Stomach (tissue), 8 donors: ENCODE measurements at regions not wholly inside any gene's neighbourhood (a gene's known extent, or its start where the extent isn't known, plus 50 kb on each side); places are given as distances from the start of the nearest gene placed in this dataset.
"Not testable (repeated sequence)": the region's sequence is repeated elsewhere in the genome, so short reads cannot be mapped to it uniquely, and the experiment has no call there.

Experiments
- DNase-seq, 2 donors: peaks; one replicate each; pipeline versions ENCODE4 v3.0.0 to v3.0.0-alpha.2; 2013 to 2019
- H3K27ac ChIP-seq, 5 donors: fragments of 200-600 bp in 4 of 5; sonication (generic) in 4 of 5; one replicate each; pipeline ENCODE4 v1.5.1; 2013 to 2019; ENCODE audit warnings: mild to moderate bottlenecking in 1 of 5, moderate library complexity in 1 of 5
- H3K27me3 ChIP-seq, 3 donors: fragments of 200-600 bp; sonication (generic); one replicate each; pipeline ENCODE4 v1.5.1; 2017 to 2019; ENCODE audit warnings: mixed run types in 1 of 3
- H3K36me3 ChIP-seq, 4 donors: fragments of 200-600 bp; sonication (generic); 1 replicate in 3 of 4; 2 replicates in 1 of 4; pipeline ENCODE4 v1.5.1; 2016 to 2019
- H3K4me1 ChIP-seq, 4 donors: fragments of 200-600 bp; sonication (generic); one replicate each; pipeline ENCODE4 v1.5.1; 2016 to 2019
- H3K4me3 ChIP-seq, 4 donors: fragments of 200-600 bp; sonication (generic) in 3 of 4; one replicate each; pipeline ENCODE4 v1.5.1; 2016 to 2019; ENCODE audit warnings: mild to moderate bottlenecking in 1 of 4
- H3K9me3 ChIP-seq, 4 donors: fragments of 200-600 bp; sonication (generic); one replicate each; pipeline ENCODE4 v1.5.1; 2016 to 2019
- CTCF ChIP-seq, 7 experiments: fragments of 450-650 bp in 4 of 7; fragments of 200-600 bp in 3 of 7; sonication (generic) in 3 of 7; IDR thresholded peaks; one replicate each; pipeline ENCODE4 v1.5.1; 2016 to 2019; ENCODE audit warnings: antibody characterized with exemption in 7 of 7, control low read depth in 2 of 7, mild to moderate bottlenecking in 1 of 7
- EP300 ChIP-seq: sonication (generic); formaldehyde crosslinking; IDR thresholded peaks from one replicate; pipeline ENCODE4 v1.6.1; 2017; ENCODE audit warnings: antibody characterized with exemption
- POLR2A ChIP-seq, 4 donors: fragments of 450-650 bp; IDR thresholded peaks; one replicate each; pipeline ENCODE4 v1.6.1; 2016; ENCODE audit warnings: antibody characterized with exemption in 4 of 4, control low read depth in 2 of 4, mild to moderate bottlenecking in 1 of 4, moderate library complexity in 1 of 4
- POLR2AphosphoS5 ChIP-seq, 3 donors: sonication (generic); formaldehyde crosslinking; IDR thresholded peaks; one replicate each; pipeline ENCODE4 v1.6.1; 2016; ENCODE audit warnings: antibody characterized with exemption in 3 of 3
- WGBS, 5 donors: extraction: QIAGEN DNeasy Blood & Tissue Kit in 3 of 5; methylation state at CpG; one replicate each; pipeline versions ENCODE4 v1.1.5 to v1.1.7; 2013 to 2018; 5-methylcytosine and 5-hydroxymethylcytosine counted together
- intact Hi-C: fragments of 100-400 bp; cut with DNase I; formaldehyde crosslinking; loops from one replicate; pipeline ENCODE4 v1.15.1; 2023; ENCODE audit warnings: low total_unique reads
- donor health status: healthy with polysubstance abuse.
- donor health status: Bipolar disorder and iron deficiency.
- donor health status: healthy.

DNA sequence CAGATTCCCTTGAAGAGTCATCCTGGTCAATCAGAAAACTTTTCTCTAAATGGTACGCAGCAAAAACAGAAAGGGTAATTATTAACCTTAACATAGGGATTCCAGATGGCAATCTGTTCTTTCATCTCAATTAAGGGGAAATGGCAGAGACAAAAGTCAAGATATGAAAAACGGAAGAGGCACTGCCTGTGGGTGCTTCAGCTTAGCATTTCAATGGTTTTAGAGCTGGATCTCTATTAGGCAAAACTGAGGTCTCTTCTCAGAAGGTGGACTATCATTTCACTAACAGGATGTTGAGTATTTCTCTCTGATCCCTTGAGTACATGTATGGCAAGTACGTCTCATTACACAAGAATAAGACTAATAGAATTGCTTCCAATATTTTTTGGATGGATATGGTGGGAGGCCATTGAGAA is 296.9 kb downstream of the HIVEP2 start:
- intact Hi-C loops = no loop called here
- no peaks in the 10 kb centered on the region for H3K36me3 ChIP-seq
- 15 to 28% (median 21%) methylated on average over 3 of the region's 3 CpGs for WGBS, 5 donors
- no peak overlapping the region for H3K27ac ChIP-seq
- TF ChIP-seq EP300 (no peak), CTCF (IDR thresholded peaks at IDR 0.05) (no peak), POLR2AphosphoS5 (IDR thresholded peaks at IDR 0.05) (no peak), POLR2A (IDR thresholded peaks at IDR 0.05) (no peak)
- no peaks in the 10 kb centered on the region for H3K9me3 ChIP-seq
- H3K27me3 ChIP-seq = no peaks in the 10 kb centered on the region
- no peaks in the 10 kb centered on the region for H3K4me1 ChIP-seq
- H3K4me3 ChIP-seq = no peak overlapping the region
- no peak for DNase-seq

DNA sequence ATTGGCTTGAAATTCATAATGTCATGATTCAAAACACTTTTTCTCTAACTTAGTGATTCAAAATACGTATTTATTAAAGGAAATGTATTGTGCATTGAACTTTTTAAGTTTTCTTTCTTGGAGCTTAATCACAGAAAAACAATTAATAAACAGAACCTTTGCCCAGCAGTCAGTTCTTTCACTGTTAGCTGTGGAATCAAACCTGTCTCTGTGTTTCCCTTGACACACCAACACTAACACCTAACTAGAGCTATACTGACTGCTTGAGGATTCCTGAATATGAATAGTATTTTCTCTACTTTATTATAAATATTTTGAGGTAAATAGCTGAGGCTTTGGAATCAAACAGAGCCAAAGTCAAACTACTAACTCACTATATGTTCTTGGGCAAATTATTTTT is 296.4 kb downstream of the HIVEP2 start:
- no peak for DNase-seq
- H3K27me3 ChIP-seq = no peaks in the 10 kb centered on the region
- no peak overlapping the region for H3K4me3 ChIP-seq
- H3K27ac ChIP-seq = no peak overlapping the region
- H3K9me3 ChIP-seq = no peaks in the 10 kb centered on the region
- H3K4me1 ChIP-seq = no peaks in the 10 kb centered on the region
- WGBS, 5 donors = 28 to 41% (median 35%) methylated on average over 1 of the region's 1 CpG
- intact Hi-C loops = no loop called here
- no peaks in the 10 kb centered on the region for H3K36me3 ChIP-seq
- TF ChIP-seq POLR2AphosphoS5 (IDR thresholded peaks at IDR 0.05) = no peak
- TF ChIP-seq POLR2A (IDR thresholded peaks at IDR 0.05) = no peak
- no peak for TF ChIP-seq EP300
- TF ChIP-seq CTCF (IDR thresholded peaks at IDR 0.05) = no peak

DNA sequence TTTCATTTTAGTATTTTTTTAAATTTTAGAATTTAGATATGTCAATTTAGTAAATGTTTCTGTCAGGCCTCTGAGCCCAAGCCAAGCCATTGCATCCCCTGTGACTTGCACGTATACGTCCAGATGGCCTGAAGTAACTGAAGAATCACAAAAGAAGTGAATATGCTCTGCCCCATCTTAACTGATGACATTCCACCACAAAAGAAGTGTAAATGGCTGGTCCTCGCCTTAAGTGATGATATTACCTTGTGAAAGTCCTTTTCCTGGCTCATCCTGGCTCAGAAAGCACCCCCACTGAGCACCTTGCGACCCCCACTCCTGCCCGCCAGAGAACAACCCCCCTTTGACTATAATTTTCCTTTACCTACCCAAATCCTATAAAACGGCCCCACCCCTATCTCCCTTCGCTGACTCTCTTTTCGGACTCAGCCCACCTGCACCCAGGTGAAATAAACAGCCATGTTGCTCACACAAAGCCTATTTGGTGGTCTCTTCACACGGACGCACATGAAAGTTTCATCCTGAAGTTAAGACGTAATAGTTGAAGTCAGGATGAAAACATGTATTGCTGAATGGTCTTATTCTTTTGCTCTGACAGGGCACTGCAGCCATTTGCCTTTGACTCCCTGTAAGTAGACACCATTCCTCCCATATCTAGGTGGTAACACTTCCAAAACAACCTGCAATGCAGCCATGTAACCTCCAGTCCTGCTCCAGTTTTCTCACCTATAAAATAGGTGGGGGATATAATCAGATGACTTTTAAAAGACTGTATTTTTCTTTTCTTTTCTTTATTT is 295.3 kb downstream of the HIVEP2 start:
- H3K27me3 ChIP-seq, H3K27ac ChIP-seq, intact Hi-C loops, DNase-seq, H3K36me3 ChIP-seq, H3K4me1 ChIP-seq, H3K4me3 ChIP-seq, H3K9me3 ChIP-seq: not testable (repeated sequence)
- 87 to 95% (median 89%) methylated on average over 8 to 11 of the region's 11 CpGs for WGBS, 5 donors

DNA sequence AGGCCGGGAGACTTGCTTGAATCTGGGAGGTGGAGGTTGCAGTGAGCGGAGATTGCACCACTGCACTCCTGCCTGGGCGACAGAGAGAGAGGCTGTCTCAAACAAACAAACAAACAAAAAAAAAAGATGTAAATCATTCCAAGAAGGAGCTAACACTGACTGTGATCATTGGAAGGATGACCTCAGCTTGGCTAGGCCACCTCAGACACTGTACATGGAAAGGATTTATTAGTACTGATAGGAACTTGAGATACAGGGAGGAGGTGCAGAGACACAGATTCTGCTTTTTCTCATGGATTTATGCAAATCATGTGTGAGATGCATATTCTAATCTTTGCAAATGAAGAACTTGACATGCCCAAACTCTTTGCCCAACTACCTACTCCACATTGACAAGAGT is 293.6 kb downstream of the HIVEP2 start:
- intact Hi-C loops = no loop called here
- Histone ChIP-seq H3K36me3 (no peaks in the 10 kb centered on the region), H3K9me3 (no peaks in the 10 kb centered on the region), H3K4me3 (no peak overlapping the region), H3K27me3 (no peaks in the 10 kb centered on the region), H3K4me1 (no peaks in the 10 kb centered on the region), H3K27ac (no peak overlapping the region)
- no peak for DNase-seq
- TF ChIP-seq POLR2A (IDR thresholded peaks at IDR 0.05) (no peak), EP300 (no peak)
- WGBS, 5 donors = 86 to 97% (median 94%) methylated on average over 3 of the region's 3 CpGs

DNA sequence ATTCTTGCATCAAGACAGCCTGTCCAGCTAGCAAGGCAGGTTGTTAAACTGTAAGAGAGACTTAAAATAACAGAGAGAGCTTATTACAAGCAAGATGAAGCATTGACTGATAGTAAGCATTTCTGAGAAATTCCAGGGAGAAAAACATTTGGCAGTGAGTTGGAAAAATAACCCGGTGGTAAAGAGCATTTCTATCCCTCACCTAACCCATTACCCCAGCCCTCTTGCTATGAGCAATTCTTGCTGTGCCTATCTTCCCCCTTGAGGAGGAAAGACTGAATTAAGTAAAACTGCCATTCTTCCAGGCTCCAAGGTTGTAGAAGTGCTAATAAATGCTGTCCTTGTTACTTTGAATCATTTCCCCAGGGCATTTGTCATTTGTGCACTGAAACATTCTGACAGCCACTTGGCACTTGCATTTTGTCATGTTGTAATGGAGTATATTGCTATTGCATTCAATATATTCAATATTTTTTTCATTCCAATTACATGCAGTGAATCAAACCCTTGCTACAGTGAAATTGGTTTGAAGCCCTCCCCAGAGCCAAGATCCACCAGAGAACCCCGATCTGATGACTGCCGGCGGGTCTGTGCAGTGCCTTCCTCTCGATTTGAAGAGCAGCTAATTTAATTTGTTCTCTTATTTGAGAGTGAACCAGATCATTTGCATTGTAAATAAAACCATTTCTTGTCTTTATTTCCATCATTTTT is 291.1 kb downstream of the HIVEP2 start:
- DNase-seq = no peak
- H3K27me3 ChIP-seq = no peaks in the 10 kb centered on the region
- intact Hi-C loops = no loop called here
- no peaks in the 10 kb centered on the region for H3K36me3 ChIP-seq
- H3K9me3 ChIP-seq = no peaks in the 10 kb centered on the region
- H3K4me3 ChIP-seq = no peak overlapping the region
- TF ChIP-seq EP300 = no peak
- no peak for TF ChIP-seq CTCF (IDR thresholded peaks at IDR 0.05)
- no peak for TF ChIP-seq POLR2AphosphoS5 (IDR thresholded peaks at IDR 0.05)
- TF ChIP-seq POLR2A (IDR thresholded peaks at IDR 0.05) = no peak
- no peaks in the 10 kb centered on the region for H3K4me1 ChIP-seq
- no peak overlapping the region for H3K27ac ChIP-seq
- WGBS, 5 donors = 72 to 81% (median 79%) methylated on average over 5 of the region's 5 CpGs
